SK-N-SH (cell line): ENCODE measurements at regions not wholly inside any gene's neighbourhood (a gene's known extent, or its start where the extent isn't known, plus 50 kb on each side); places are given as distances from the start of the nearest gene placed in this dataset.

Source experiments
- CTCF ChIA-PET: fragments of 300-600, 350-600 bp; formaldehyde crosslinking; extraction: SDS; loops from one replicate; lab custom pipeline; 2021; lab: Yijun Ruan, JAX
- POLR2A ChIA-PET: fragments of 350-600 bp; sonication (Branson Sonifier 250); formaldehyde crosslinking; extraction: SDS; loops from one replicate; lab custom pipeline; 2020; ENCODE audit warnings: antibody characterized with exemption, inconsistent platforms; lab: Yijun Ruan, JAX
- DNase-seq: peaks from one replicate; pipeline ENCODE4 v3.0.0; 2012
- H2AFZ ChIP-seq: fragments of 200-600 bp; sonication (generic); 2 replicates; pipeline ENCODE4 v1.8.1; 2016; ENCODE audit warnings: antibody characterized with exemption, mild to moderate bottlenecking, low read depth
- H3F3A ChIP-seq: fragments of 200-600 bp; sonication (generic); replicated peaks from 2 replicates; pipeline ENCODE3; 2016; ENCODE audit warnings: antibody characterized with exemption, mild to moderate bottlenecking; ENCODE audit not compliant: insufficient read depth
- H3K27ac ChIP-seq, 2 experiments: fragments of 200-500 bp in 1 of 2; fragments of 200-600 bp in 1 of 2; sonication (Bioruptor generic) in 1 of 2; sonication (generic), shearing (Covaris generic) in 1 of 2; 2 replicates each; pipeline versions ENCODE4 v1.5.1 to v1.6.1; 2014 to 2016; ENCODE audit warnings: low read depth in 2 of 2, inconsistent platforms in 1 of 2, low read length in 1 of 2, mild to moderate bottlenecking in 1 of 2, mixed read lengths in 1 of 2
- H3K27me3 ChIP-seq: fragments of 200-600 bp; sonication (generic), shearing (Covaris generic); 2 replicates; pipeline ENCODE4 v1.6.1; 2016; ENCODE audit warnings: mixed run types; ENCODE audit not compliant: insufficient read depth
- H3K36me3 ChIP-seq, 2 experiments: fragments of 200-500 bp in 1 of 2; fragments of 200-600 bp in 1 of 2; sonication (Bioruptor generic) in 1 of 2; sonication (generic) in 1 of 2; replicated peaks in 1 of 2; 2 replicates each; pipeline versions ENCODE3 to v1.5.1; 2014 to 2016; ENCODE audit warnings: low read length in 1 of 2, mild to moderate bottlenecking in 1 of 2; ENCODE audit not compliant: insufficient read depth in 2 of 2, control insufficient read depth in 1 of 2
- H3K4me1 ChIP-seq, 2 experiments: fragments of 200-500 bp in 1 of 2; fragments of 200-600 bp in 1 of 2; sonication (Bioruptor generic) in 1 of 2; sonication (generic), shearing (Covaris generic) in 1 of 2; 2 replicates each; pipeline versions ENCODE4 v1.5.1 to v1.6.1; 2014 to 2016; ENCODE audit warnings: low read depth in 1 of 2, low read length in 1 of 2, mixed run types in 1 of 2; ENCODE audit not compliant: insufficient read depth in 2 of 2, control insufficient read depth in 1 of 2
- H3K4me2 ChIP-seq: fragments of 200-600 bp; sonication (generic), shearing (Covaris generic); 2 replicates; pipeline ENCODE4 v1.6.1; 2017; ENCODE audit warnings: mixed run types
- H3K4me3 ChIP-seq, 2 experiments: fragments of 200-500 bp in 1 of 2; fragments of 200-600 bp in 1 of 2; sonication (Bioruptor generic) in 1 of 2; sonication (generic), shearing (Covaris generic) in 1 of 2; 2 replicates each; pipeline versions ENCODE4 v1.5.1 to v1.8.1; 2014 to 2016; ENCODE audit warnings: low read depth in 2 of 2, inconsistent platforms in 1 of 2, low read length in 1 of 2, mild to moderate bottlenecking in 1 of 2, mixed read lengths in 1 of 2, moderate library complexity in 1 of 2
- H3K79me2 ChIP-seq: fragments of 200-600 bp; sonication (generic); 2 replicates; pipeline ENCODE4 v1.8.1; 2017; ENCODE audit warnings: mild to moderate bottlenecking; ENCODE audit not compliant: insufficient read depth
- H3K9ac ChIP-seq: fragments of 200-600 bp; sonication (generic); 2 replicates; pipeline ENCODE4 v1.6.1; 2017; ENCODE audit warnings: mixed run types
- H3K9me2 ChIP-seq: fragments of 200-600 bp; sonication (generic); 2 replicates; pipeline ENCODE4 v1.6.1; 2017; ENCODE audit warnings: mixed run types
- H3K9me3 ChIP-seq: fragments of 200-600 bp; sonication (generic); 2 replicates; pipeline ENCODE4 v1.6.1; 2017; ENCODE audit warnings: mixed run types, mild to moderate bottlenecking, moderate library complexity
- H4K20me1 ChIP-seq: fragments of 200-600 bp; sonication (generic); 2 replicates; pipeline ENCODE4 v1.6.1; 2017; ENCODE audit warnings: mild to moderate bottlenecking, mixed run types; ENCODE audit not compliant: insufficient read depth
- ELF1 ChIP-seq: IDR thresholded peaks from 2 replicates; pipeline ENCODE4 v1.4.0; 2012
- FOXJ3 ChIP-seq: sonication (generic); formaldehyde crosslinking; IDR thresholded peaks from 2 replicates; pipeline ENCODE4 v1.5.1; 2020; ENCODE audit warnings: mild to moderate bottlenecking, missing genetic modification reagents
- FOXM1 ChIP-seq: IDR thresholded peaks from 2 replicates; pipeline ENCODE4 v1.4.0; 2012; ENCODE audit warnings: low read depth, mild to moderate bottlenecking
- GABPA ChIP-seq: IDR thresholded peaks from 2 replicates; pipeline ENCODE4 v1.4.0; 2012; ENCODE audit warnings: low read depth, mild to moderate bottlenecking
- GATA2 ChIP-seq: sonication (generic); formaldehyde crosslinking; IDR thresholded peaks from 2 replicates; pipeline ENCODE4 v1.5.0; 2020; ENCODE audit warnings: mild to moderate bottlenecking, missing genetic modification reagents
- IRF3 ChIP-seq: fragments of 150-350 bp; IDR thresholded peaks from 2 replicates; pipeline ENCODE4 v1.6.1; 2016; ENCODE audit warnings: mild to moderate bottlenecking, low read depth, low read length
- MAX ChIP-seq: IDR thresholded peaks from 2 replicates; pipeline ENCODE4 v1.4.0; 2012; ENCODE audit warnings: low read depth
- MEF2A ChIP-seq: IDR thresholded peaks from 2 replicates; pipeline ENCODE4 v1.4.0; 2012; ENCODE audit warnings: low read depth, borderline replicate concordance
- MXI1 ChIP-seq: IDR thresholded peaks from 2 replicates; pipeline ENCODE4 v1.6.1; 2012; ENCODE audit warnings: mild to moderate bottlenecking, low read depth, low read length, improper control_type of control experiment
- NRF1 ChIP-seq: IDR thresholded peaks from 2 replicates; pipeline ENCODE4 v1.6.1; 2012; ENCODE audit warnings: low read depth, mild to moderate bottlenecking, low read length
- PBX3 ChIP-seq: IDR thresholded peaks from 2 replicates; pipeline ENCODE4; 2012
- REST ChIP-seq: IDR thresholded peaks from 2 replicates; pipeline ENCODE4 v1.6.1; 2012; ENCODE audit warnings: mild to moderate bottlenecking, low read depth, low read length, moderate library complexity
- RXRA ChIP-seq: IDR thresholded peaks from 2 replicates; pipeline ENCODE4 v1.4.0; 2012; ENCODE audit warnings: low read depth, mild to moderate bottlenecking, borderline replicate concordance
- SIN3A ChIP-seq: IDR thresholded peaks from 2 replicates; pipeline ENCODE4 v1.6.1; 2012; ENCODE audit warnings: low read depth, mild to moderate bottlenecking, low read length, moderate library complexity, borderline replicate concordance
- TAF1 ChIP-seq: IDR thresholded peaks from 2 replicates; pipeline ENCODE4 v1.6.1; 2012; ENCODE audit warnings: low read depth, mild to moderate bottlenecking, low read length, moderate library complexity, borderline replicate concordance
- TEAD4 ChIP-seq: IDR thresholded peaks from 2 replicates; pipeline ENCODE4 v1.4.0; 2012; ENCODE audit warnings: mild to moderate bottlenecking, borderline replicate concordance; ENCODE audit not compliant: insufficient read depth
- ZBTB33 ChIP-seq: IDR thresholded peaks from 2 replicates; pipeline ENCODE4 v1.4.0; 2012; ENCODE audit warnings: low read depth, borderline replicate concordance
- WGBS: methylation state at CpG from one replicate; pipeline ENCODE4 v1.1.6; 2017; ENCODE audit warnings: low lambda C conversion rate; 5-methylcytosine and 5-hydroxymethylcytosine counted together

GRCh38 chr2:125553768-125554167, 1102.2 kb upstream of the GYPC start:
- no peaks in the 10 kb centered on the region for H3K79me2 ChIP-seq
- H4K20me1 ChIP-seq, result no peaks in the 10 kb centered on the region
- POLR2A ChIA-PET, result no interaction called here
- H3K27ac ChIP-seq, result no peak overlapping the region
- H3K9me2 ChIP-seq, result no peaks in the 10 kb centered on the region
- H3K4me3 ChIP-seq, result no peak overlapping the region
- H3F3A ChIP-seq, result no peaks in the 10 kb centered on the region
- no peaks in the 10 kb centered on the region for H3K9me3 ChIP-seq
- H3K9ac ChIP-seq, result no peak overlapping the region
- CTCF ChIA-PET, result interaction anchor here (1.2 to 1.3 kb wide), 2 partner anchors 13 to 29 kb away, joined by 3 read pairs; no protein-coding TSS in a partner anchor
- TF ChIP-seq REST, result no peak
- TF ChIP-seq FOXJ3 (CRISPR knock-in tag), result no peak
- TF ChIP-seq GATA2 (CRISPR knock-in tag), result 0 out of 2 replicates have a peak, but pooled peaks have one; percentile 25
- no peak for TF ChIP-seq TEAD4
- no peak for TF ChIP-seq RXRA
- H2AFZ ChIP-seq, result no peak overlapping the region
- 51% methylated on average over 1 of the region's 1 CpG for WGBS
- H3K27me3 ChIP-seq, result no peaks in the 10 kb centered on the region
- no peaks in the 10 kb centered on the region for H3K36me3 ChIP-seq
- no peaks in the 10 kb centered on the region for H3K4me1 ChIP-seq
- DNase-seq, result no peak
- H3K4me2 ChIP-seq, result no peak overlapping the region

- Histone ChIP-seq H4K20me1 (no peaks in the 10 kb centered on the region), H3K9me2 (no peaks in the 10 kb centered on the region), H3K79me2 (no peaks in the 10 kb centered on the region), H3K4me3 (no peak overlapping the region), H3K9me3 (no peaks in the 10 kb centered on the region), H3K4me1 (no peaks in the 10 kb centered on the region), H3K9ac (no peak overlapping the region), H3F3A (no peaks in the 10 kb centered on the region), H3K4me2 (no peak overlapping the region), H3K36me3 (no peaks in the 10 kb centered on the region), H2AFZ (no peak overlapping the region), H3K27me3 (no peaks in the 10 kb centered on the region), H3K27ac (no peak overlapping the region)
- DNase-seq, result no peak
- POLR2A ChIA-PET, result no interaction called here
- WGBS, result 8% methylated on average over 2 of the region's 2 CpGs
- CTCF ChIA-PET, result no interaction called here
- TF ChIP-seq NRF1, result no peak
- no peak for TF ChIP-seq ELF1
- no peak for TF ChIP-seq MXI1
- no peak for TF ChIP-seq MAX
- no peak for TF ChIP-seq PBX3
- TF ChIP-seq ZBTB33, result no peak
- TF ChIP-seq IRF3, result no peak
- no peak for TF ChIP-seq TEAD4
- TF ChIP-seq GABPA, result no peak
- no peak for TF ChIP-seq FOXM1
- no peak for TF ChIP-seq TAF1
- no peak for TF ChIP-seq SIN3A
- no peak for TF ChIP-seq MEF2A
Observed at GRCh38 chr2:125554956-125555355, 1101.0 kb upstream of the GYPC start.
